AG04449 (cell line): ENCODE measurements at regions not wholly inside any gene's neighbourhood (a gene's known extent, or its start where the extent isn't known, plus 50 kb on each side); places are given as distances from the start of the nearest gene placed in this dataset.

Experiments used
- CTCF ChIA-PET: fragments of 350-600 bp; formaldehyde crosslinking; extraction: SDS; loops from one replicate; lab custom pipeline; 2021; ENCODE audit warnings: antibody characterized with exemption; lab: Yijun Ruan, JAX
- POLR2A ChIA-PET: fragments of 400-600, 350-600 bp; formaldehyde crosslinking; extraction: SDS; loops from one replicate; lab custom pipeline; 2020; ENCODE audit warnings: antibody characterized with exemption, inconsistent platforms; lab: Yijun Ruan, JAX
- DNase-seq: peaks from one replicate; pipeline ENCODE4 v3.0.0-alpha.2; 2010; ENCODE audit warnings: low read depth, low spot score
- H3K4me3 ChIP-seq: 2 replicates; pipeline ENCODE4 v1.5.1; 2011; ENCODE audit warnings: low read depth, mild to moderate bottlenecking, control low read depth, low read length
- TF ChIP-seq, protein P1 (sequence below): IDR thresholded peaks from one replicate; pipeline ENCODE4 v1.5.1; 2011; ENCODE audit warnings: mild to moderate bottlenecking, moderate library complexity, low read length, control low read depth, inconsistent platforms; ENCODE audit not compliant: insufficient read depth; ENCODE audit errors: missing control alignments

DNA sequence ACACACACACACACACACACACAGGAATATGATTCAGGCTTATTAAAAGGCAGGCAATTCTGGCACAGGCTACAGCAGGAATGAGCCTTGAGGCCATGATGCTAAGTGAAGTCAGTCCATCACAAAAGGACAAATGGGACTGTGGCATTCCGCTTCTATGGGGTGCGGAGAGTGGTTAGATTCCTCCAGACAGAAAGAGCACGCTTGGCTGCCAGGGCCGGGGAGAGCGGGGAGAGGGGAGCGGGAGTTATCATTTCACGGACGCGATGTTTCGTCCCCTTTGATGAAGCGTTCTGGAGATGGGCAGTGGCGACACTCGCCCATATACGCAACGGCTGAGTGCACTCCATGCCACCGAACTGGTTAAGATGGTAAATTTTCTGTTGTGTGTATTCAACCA is 58.5 kb upstream of the FAM174B start:
- POLR2A ChIA-PET: interaction anchor here (1.4 kb wide), 1 partner anchor 27 kb away, joined by 4 read pairs; no protein-coding TSS in a partner anchor
- CTCF ChIA-PET: interaction anchor here (0.6 to 5.7 kb wide), 37 partner anchors 8 to 642 kb away, joined by 3 to 95 read pairs (median 4); partner anchors contain the start of gene ST8SIA2
- no peak for DNase-seq

DNA sequence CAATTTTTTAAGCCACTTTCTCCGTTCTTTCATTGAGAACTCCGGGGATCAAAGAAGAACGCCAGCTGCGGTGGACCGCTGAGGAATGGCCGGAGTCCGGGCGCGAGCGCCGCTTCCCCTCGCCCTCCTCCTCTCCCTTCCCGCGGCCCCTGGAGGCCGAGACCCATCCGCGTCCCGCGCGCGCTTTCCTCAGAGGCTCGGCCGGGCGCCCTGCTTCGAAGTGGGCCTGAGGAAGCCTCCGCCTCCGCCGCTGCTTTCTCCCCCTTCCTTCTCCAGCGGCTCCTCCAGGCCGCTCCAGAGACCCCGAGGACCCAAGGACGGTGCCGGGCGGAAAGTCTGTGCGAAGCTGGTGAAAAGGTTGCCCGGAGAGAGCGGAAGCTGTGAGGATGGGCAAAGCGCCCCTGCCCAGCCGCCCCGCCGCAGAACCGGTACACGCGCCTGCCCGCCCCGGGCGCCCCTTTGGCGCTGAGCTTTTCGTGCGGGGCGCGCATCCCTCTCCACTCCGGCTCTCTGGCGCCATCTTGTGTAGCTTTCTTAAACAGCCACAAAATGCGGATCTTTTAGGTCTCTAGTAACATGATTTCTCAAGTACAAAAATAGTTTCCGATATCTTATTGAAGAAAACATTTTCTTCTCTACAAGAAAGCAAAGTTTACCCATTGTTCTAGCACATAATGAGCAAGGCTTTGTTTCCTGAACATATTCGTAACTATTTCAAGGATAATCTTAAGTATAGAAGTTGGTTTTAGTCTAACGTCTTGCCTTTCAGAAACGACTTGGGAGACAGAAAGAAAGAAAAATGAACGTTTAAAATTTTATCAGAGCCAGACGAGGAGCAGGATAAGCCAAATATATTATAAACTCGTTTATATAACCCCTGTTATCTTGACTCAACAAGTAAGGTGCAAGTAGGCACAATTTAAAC is 59.2 kb upstream of the FAM174B start:
- ChIA-PET CTCF (interaction anchor here (0.6 to 5.7 kb wide), 42 partner anchors 8 to 643 kb away, joined by 3 to 95 read pairs (median 4); partner anchors contain the start of gene ST8SIA2), POLR2A (interaction anchor here (0.5 to 1.4 kb wide), 2 partner anchors 27 to 322 kb away, joined by 3 to 4 read pairs; no protein-coding TSS in a partner anchor)
- no peak for DNase-seq
- TF ChIP-seq, protein P1, sequence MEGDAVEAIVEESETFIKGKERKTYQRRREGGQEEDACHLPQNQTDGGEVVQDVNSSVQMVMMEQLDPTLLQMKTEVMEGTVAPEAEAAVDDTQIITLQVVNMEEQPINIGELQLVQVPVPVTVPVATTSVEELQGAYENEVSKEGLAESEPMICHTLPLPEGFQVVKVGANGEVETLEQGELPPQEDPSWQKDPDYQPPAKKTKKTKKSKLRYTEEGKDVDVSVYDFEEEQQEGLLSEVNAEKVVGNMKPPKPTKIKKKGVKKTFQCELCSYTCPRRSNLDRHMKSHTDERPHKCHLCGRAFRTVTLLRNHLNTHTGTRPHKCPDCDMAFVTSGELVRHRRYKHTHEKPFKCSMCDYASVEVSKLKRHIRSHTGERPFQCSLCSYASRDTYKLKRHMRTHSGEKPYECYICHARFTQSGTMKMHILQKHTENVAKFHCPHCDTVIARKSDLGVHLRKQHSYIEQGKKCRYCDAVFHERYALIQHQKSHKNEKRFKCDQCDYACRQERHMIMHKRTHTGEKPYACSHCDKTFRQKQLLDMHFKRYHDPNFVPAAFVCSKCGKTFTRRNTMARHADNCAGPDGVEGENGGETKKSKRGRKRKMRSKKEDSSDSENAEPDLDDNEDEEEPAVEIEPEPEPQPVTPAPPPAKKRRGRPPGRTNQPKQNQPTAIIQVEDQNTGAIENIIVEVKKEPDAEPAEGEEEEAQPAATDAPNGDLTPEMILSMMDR: peak; percentile 77
- peak overlapping the region; percentile 63 for H3K4me3 ChIP-seq

More for the DNA sequence above, 58.5 kb upstream of the FAM174B start:
- peak overlapping the region; percentile 63 for H3K4me3 ChIP-seq
- TF ChIP-seq, protein P1: no peak

DNA sequence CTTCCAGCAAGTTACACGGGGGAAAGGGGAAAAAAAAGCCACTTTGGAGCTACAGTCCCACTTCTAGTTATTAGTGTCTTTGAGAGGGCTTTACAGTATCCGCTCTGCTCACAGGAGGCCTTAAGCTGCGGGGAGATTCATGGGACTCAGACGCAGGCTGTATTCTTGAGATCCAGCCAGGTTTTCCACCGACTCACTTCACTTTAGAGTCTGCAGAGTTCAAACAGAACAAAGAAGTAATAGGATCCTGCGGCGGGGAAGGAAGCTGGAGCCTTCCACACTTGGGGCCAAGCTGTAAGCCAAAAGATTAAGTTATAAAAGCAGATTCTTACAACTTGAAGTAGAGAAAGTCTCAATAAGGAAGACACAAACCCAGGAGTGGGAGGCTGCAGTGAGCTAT is 60.2 kb upstream of the FAM174B start:
- no peak for DNase-seq
- H3K4me3 ChIP-seq: no peak overlapping the region
- CTCF ChIA-PET: interaction anchor here (0.6 to 5.7 kb wide), 15 partner anchors 8 to 625 kb away, joined by 3 to 95 read pairs (median 5); partner anchors contain the start of gene ST8SIA2
- TF ChIP-seq, protein P1: no peak
- POLR2A ChIA-PET: no interaction called here

DNA sequence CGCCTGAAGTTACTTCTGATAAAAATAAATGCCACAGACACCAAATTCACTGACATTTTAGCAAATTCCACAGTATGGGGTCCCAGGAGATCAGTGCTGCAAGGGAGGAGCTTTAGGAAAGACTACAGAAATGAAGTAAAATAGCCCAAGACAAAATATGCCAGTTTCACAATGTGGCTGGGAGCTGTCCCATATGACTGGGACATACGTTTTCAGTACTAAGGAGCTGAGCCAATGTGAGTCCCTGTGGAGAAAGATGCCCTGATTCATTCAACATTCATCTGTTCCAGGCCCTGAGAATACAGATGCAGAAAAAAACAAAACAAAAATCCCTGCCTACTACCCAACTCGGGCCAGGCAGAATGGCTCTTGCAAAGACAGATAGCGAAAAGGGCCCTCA is 63.4 kb upstream of the FAM174B start:
- TF ChIP-seq, protein P1: no peak
- H3K4me3 ChIP-seq: no peak overlapping the region
- ChIA-PET POLR2A (no interaction called here), CTCF (interaction anchor here (3.6 kb wide), 1 partner anchor 198 kb away, joined by 22 read pairs; no protein-coding TSS in a partner anchor)
- DNase-seq: no peak

DNA sequence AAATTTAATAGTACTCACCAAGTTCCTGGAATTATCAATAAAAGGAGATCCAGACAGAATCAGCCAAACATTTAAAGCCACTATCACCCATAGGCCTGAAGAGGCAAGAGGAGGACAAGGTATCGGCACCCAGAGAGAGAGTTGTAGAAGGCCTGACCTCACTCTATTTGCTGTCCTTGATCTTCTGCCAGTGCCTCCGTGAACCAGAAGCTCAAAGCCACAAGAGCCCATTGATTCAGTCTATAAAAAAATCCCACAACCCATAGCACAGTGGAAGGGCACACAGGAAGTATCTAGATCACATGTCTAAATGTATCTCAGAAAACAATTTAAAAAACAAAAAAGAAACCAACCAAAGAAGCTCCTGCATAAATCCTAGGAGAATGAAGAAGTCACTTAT is 68.6 kb upstream of the FAM174B start:
- ChIA-PET CTCF (interaction anchor here (0.8 kb wide), 1 partner anchor 8 kb away, joined by 3 read pairs; no protein-coding TSS in a partner anchor), POLR2A (no interaction called here)
- DNase-seq: no peak
- no peak overlapping the region for H3K4me3 ChIP-seq
- TF ChIP-seq, protein P1: no peak

DNA sequence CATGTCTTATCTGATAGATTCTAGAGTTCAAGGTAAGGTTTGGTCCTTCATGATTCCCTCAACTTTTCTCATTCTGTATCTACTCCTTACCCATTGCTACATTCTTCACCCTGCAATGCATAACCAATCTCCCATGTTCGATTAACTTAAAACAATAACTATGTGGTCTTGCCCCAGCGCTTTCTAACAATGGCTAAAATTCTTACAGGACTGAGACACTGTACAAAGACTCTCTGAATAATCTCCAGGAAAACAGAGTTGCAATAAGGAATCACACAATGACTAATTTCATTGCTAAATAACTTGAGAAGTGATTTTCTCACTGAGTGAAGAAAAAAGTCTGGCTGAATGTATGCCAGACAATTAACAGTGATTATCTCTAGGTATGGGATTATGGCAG is 69.6 kb upstream of the FAM174B start:
- H3K4me3 ChIP-seq: no peak overlapping the region
- POLR2A ChIA-PET: no interaction called here
- DNase-seq: no peak
- CTCF ChIA-PET: no interaction called here
- TF ChIP-seq, protein P1: no peak
